Hepatocyte (in vitro differentiated cells): ENCODE measurements at regions not wholly inside any gene's neighbourhood (a gene's known extent, or its start where the extent isn't known, plus 50 kb on each side); places are given as distances from the start of the nearest gene placed in this dataset.

Experiments
- DNase-seq: peaks from one replicate; pipeline ENCODE4 v3.0.0-alpha.2; 2016; ENCODE audit warnings: low spot score
- H2AFZ ChIP-seq: fragments of 200-600 bp; sonication (generic); 2 replicates; pipeline ENCODE4 v1.6.0; 2016; ENCODE audit warnings: antibody characterized with exemption, mild to moderate bottlenecking
- H3K27ac ChIP-seq: fragments of 200-600 bp; sonication (generic); 2 replicates; pipeline ENCODE4 v1.5.1; 2016; ENCODE audit warnings: mild to moderate bottlenecking
- H3K27me3 ChIP-seq: fragments of 200-600 bp; sonication (generic); 2 replicates; pipeline ENCODE4 v1.6.1; 2016
- H3K36me3 ChIP-seq: fragments of 200-600 bp; sonication (generic); replicated peaks from 2 replicates; pipeline ENCODE4 v1.5.1; 2016; ENCODE audit warnings: low read depth; ENCODE audit not compliant: insufficient read depth
- H3K4me1 ChIP-seq: fragments of 200-600 bp; sonication (generic); 2 replicates; pipeline ENCODE4 v1.5.1; 2016; ENCODE audit warnings: mild to moderate bottlenecking, moderate library complexity; ENCODE audit not compliant: insufficient read depth
- H3K4me2 ChIP-seq: fragments of 200-600 bp; sonication (generic); 2 replicates; pipeline ENCODE4 v1.6.0; 2016
- H3K4me3 ChIP-seq: fragments of 200-600 bp; sonication (generic); 2 replicates; pipeline ENCODE4 v1.5.1; 2016; ENCODE audit warnings: mild to moderate bottlenecking
- H3K79me2 ChIP-seq: fragments of 200-600 bp; sonication (generic); 2 replicates; pipeline ENCODE4 v1.6.0; 2017; ENCODE audit warnings: mild to moderate bottlenecking
- H3K9me2 ChIP-seq: fragments of 200-600 bp; sonication (generic); replicated peaks from 2 replicates; pipeline ENCODE4 v1.6.0; 2017; ENCODE audit warnings: mild to moderate bottlenecking; ENCODE audit not compliant: insufficient read depth
- H3K9me3 ChIP-seq: fragments of 200-600 bp; sonication (generic); 2 replicates; pipeline ENCODE4 v1.5.1; 2016; ENCODE audit warnings: low read depth, mild to moderate bottlenecking
- H4K20me1 ChIP-seq: fragments of 200-600 bp; sonication (generic); 2 replicates; pipeline ENCODE4 v1.6.0; 2016; ENCODE audit warnings: mild to moderate bottlenecking; ENCODE audit not compliant: insufficient read depth, poor library complexity, severe bottlenecking
- EZH2 ChIP-seq: fragments of 200-600 bp; sonication (generic); IDR thresholded peaks from 2 replicates; pipeline ENCODE4 v1.6.1; 2016; ENCODE audit warnings: antibody characterized with exemption, mild to moderate bottlenecking, borderline replicate concordance
- EZH2phosphoT487 ChIP-seq: fragments of 200-600 bp; sonication (generic); IDR thresholded peaks from one replicate; pipeline ENCODE4 v1.6.1; 2018; ENCODE audit warnings: antibody characterized with exemption, mild to moderate bottlenecking, low read depth, moderate library complexity; ENCODE audit not compliant: unreplicated experiment, severe bottlenecking
- WGBS: methylation state at CpG from one replicate; pipeline ENCODE4 v1.1.6; 2016; ENCODE audit warnings: low lambda C conversion rate; ENCODE audit errors: missing lambda C conversion rate; 5-methylcytosine and 5-hydroxymethylcytosine counted together
- TF ChIP-seq, protein P1 (sequence below): fragments of 200-600 bp; sonication (generic); IDR thresholded peaks from 2 replicates; pipeline ENCODE4 v1.5.1; 2016; ENCODE audit warnings: antibody characterized with exemption, mild to moderate bottlenecking; ENCODE audit not compliant: poor library complexity

DNA sequence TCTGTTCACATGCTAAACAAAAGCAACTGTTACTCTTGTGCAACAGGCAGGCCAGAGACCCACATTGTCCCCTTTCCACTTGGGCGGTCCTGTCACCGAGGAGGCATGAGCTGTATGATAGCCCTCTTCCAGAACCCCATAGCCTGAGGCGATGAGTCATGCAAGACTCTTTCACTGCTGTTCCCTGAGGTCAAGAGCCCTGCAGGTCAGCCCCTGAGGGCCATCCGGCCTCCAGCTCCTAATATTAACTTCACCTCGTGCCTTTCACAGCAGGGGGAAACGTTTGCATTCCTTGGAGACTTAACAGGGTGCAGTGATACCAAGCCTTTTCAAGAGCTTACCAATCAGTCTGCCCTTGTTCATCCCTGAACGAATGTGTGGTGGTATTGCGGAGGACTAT, 253.3 kb upstream of the ECI2 start:
- DNase-seq = no peak
- Histone ChIP-seq H3K36me3 (no peaks in the 10 kb centered on the region), H3K27me3 (no peaks in the 10 kb centered on the region), H3K4me3 (no peak overlapping the region), H4K20me1 (no peaks in the 10 kb centered on the region), H3K9me2 (no peaks in the 10 kb centered on the region), H3K79me2 (no peaks in the 10 kb centered on the region), H3K27ac (no peak overlapping the region), H2AFZ (no peak overlapping the region), H3K4me1 (no peaks in the 10 kb centered on the region), H3K4me2 (no peak overlapping the region), H3K9me3 (no peaks in the 10 kb centered on the region)
- TF ChIP-seq EZH2 = no peak
- TF ChIP-seq, protein P1, sequence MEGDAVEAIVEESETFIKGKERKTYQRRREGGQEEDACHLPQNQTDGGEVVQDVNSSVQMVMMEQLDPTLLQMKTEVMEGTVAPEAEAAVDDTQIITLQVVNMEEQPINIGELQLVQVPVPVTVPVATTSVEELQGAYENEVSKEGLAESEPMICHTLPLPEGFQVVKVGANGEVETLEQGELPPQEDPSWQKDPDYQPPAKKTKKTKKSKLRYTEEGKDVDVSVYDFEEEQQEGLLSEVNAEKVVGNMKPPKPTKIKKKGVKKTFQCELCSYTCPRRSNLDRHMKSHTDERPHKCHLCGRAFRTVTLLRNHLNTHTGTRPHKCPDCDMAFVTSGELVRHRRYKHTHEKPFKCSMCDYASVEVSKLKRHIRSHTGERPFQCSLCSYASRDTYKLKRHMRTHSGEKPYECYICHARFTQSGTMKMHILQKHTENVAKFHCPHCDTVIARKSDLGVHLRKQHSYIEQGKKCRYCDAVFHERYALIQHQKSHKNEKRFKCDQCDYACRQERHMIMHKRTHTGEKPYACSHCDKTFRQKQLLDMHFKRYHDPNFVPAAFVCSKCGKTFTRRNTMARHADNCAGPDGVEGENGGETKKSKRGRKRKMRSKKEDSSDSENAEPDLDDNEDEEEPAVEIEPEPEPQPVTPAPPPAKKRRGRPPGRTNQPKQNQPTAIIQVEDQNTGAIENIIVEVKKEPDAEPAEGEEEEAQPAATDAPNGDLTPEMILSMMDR = no peak
- TF ChIP-seq EZH2phosphoT487 = no peak
- 58% methylated on average over 8 of the region's 8 CpGs for whole genome bisulfite sequencing

DNA sequence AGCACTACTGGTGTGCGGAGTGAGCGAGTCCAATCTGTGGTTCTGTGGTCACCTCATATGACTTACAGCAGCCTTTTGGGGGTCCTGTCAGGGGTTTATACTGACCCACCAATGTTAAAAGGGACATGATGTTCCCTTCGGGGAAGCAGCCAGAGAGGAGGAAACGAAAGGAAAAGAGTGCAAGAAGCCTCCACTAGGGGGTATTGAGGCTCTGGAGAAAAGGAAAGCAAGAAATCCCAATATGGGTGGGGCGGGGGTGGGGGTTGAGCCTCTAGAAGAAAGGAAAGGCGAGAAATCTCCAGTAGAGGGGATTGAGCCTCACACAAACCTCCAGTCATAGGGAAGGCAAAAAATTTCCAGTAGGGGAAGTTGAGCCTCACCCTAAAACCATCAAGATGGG, 249.3 kb upstream of the ECI2 start:
- no peaks in the 10 kb centered on the region for H3K9me2 ChIP-seq
- no peaks in the 10 kb centered on the region for H3K27me3 ChIP-seq
- no peak for TF ChIP-seq EZH2phosphoT487
- TF ChIP-seq, protein P1 = peak; percentile 46
- 71% methylated on average over 6 of the region's 6 CpGs for WGBS
- peak; percentile 52 for DNase-seq
- peaks cover 3% of the 10 kb centered on the region for H3K4me1 ChIP-seq
- H3K9me3 ChIP-seq = no peaks in the 10 kb centered on the region
- H3K36me3 ChIP-seq = no peaks in the 10 kb centered on the region
- peak overlapping the region; percentile 35 for H3K4me2 ChIP-seq
- H3K79me2 ChIP-seq = no peaks in the 10 kb centered on the region
- no peak overlapping the region for H3K4me3 ChIP-seq
- H3K27ac ChIP-seq = peak overlapping the region; percentile 63
- no peak overlapping the region for H2AFZ ChIP-seq
- no peaks in the 10 kb centered on the region for H4K20me1 ChIP-seq

DNA sequence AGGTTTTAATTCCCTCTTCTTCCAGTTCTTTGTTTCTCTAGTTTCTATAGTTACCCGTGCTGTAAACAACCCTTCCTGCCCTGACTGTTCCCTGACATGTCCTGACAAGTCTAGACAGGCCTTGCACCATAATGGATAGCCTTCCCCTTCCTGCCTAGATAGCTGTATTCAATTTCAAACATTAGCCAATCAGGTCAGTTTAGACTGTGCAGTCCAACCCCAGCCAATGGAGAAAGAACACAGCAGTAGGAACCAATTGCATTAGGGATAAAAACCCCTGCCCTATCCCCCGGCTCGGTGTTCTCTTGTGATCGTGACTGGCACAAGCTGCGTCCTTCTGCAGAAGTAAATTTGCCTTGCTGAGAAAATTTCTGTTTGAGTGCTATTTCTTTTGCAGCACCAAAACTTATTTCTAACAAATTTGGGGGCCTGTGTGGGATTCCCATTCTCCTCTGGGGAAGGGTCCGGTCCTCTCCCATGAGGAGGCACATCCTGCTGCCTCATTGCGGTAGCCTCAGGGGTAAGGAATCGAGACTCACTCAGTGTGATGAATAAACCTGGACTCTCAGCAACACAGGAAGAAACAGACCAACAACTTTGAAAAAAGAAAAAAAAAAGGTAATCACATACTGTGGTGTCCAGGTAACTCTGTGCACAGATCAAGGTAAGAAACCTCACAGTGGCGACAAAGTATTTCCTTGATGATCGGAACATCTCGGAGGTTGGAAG, 248.7 kb upstream of the ECI2 start:
- no peak for TF ChIP-seq EZH2
- TF ChIP-seq EZH2phosphoT487 = no peak
- TF ChIP-seq, protein P1 = no peak

More for the DNA sequence above, 248.7 kb upstream of the ECI2 start:
- peak overlapping the region; percentile 35 for H3K4me2 ChIP-seq
- no peaks in the 10 kb centered on the region for H3K9me2 ChIP-seq
- no peaks in the 10 kb centered on the region for H3K36me3 ChIP-seq
- peaks cover 3% of the 10 kb centered on the region for H3K4me1 ChIP-seq
- 83% methylated on average over 11 of the region's 11 CpGs for WGBS
- H2AFZ ChIP-seq = no peak overlapping the region
- no peaks in the 10 kb centered on the region for H4K20me1 ChIP-seq
- DNase-seq = peak; percentile 57
- no peaks in the 10 kb centered on the region for H3K9me3 ChIP-seq
- H3K4me3 ChIP-seq = no peak overlapping the region
- no peaks in the 10 kb centered on the region for H3K27me3 ChIP-seq
- peak overlapping the region; percentile 63 for H3K27ac ChIP-seq
- H3K79me2 ChIP-seq = no peaks in the 10 kb centered on the region
